ENCODE measurements at regions not wholly inside any gene's neighbourhood (a gene's known extent, or its start where the extent isn't known, plus 50 kb on each side); places are given as distances from the start of the nearest gene placed in this dataset.
"Not testable (repeated sequence)": the region's sequence is repeated elsewhere in the genome, so short reads cannot be mapped to it uniquely, and the experiment has no call there.

GRCh38 chr9:25813478-25813877 lies 135.2 kb upstream of the TUSC1 start:
- TF ChIP-seq POLR2A (IDR thresholded peaks at IDR 0.05; ENCODE audit: low read depth, low read length): no peak
- no peak for FAIRE-seq
- DNase-seq (ENCODE audit: insufficient read length, low spot score): no peak

GRCh38 chr9:25808554-25808953 lies 130.3 kb upstream of the TUSC1 start:
- DNase-seq (ENCODE audit: insufficient read length, low spot score) (no peak), FAIRE-seq (no peak)
- TF ChIP-seq POLR2A (IDR thresholded peaks at IDR 0.05; ENCODE audit: low read depth, low read length): no peak

GRCh38 chr9:25804856-25805255 lies 126.6 kb upstream of the TUSC1 start:
- FAIRE-seq (no peak), DNase-seq (ENCODE audit: insufficient read length, low spot score) (no peak)
- no peak for TF ChIP-seq POLR2A (IDR thresholded peaks at IDR 0.05; ENCODE audit: low read depth, low read length)

GRCh38 chr9:25801989-25802388 lies 123.7 kb upstream of the TUSC1 start:
- not testable (repeated sequence) for DNase-seq (ENCODE audit: insufficient read length, low spot score); FAIRE-seq

- FAIRE-seq: no peak
- no peak for TF ChIP-seq POLR2A (IDR thresholded peaks at IDR 0.05; ENCODE audit: low read depth, low read length)
Measured at GRCh38 chr9:25773805-25774204, 95.6 kb upstream of the TUSC1 start.

GRCh38 chr9:25755951-25756350 lies 77.7 kb upstream of the TUSC1 start:
- FAIRE-seq: no peak
- no peak for DNase-seq (ENCODE audit: insufficient read length, low spot score)
- no peak for TF ChIP-seq POLR2A (IDR thresholded peaks at IDR 0.05; ENCODE audit: low read depth, low read length)

More at GRCh38 chr9:25773805-25774204, 95.6 kb upstream of the TUSC1 start:
- no peak for DNase-seq (ENCODE audit: insufficient read length, low spot score)

GRCh38 chr9:25752398-25752797 lies 74.2 kb upstream of the TUSC1 start:
- DNase-seq (ENCODE audit: insufficient read length, low spot score) (no peak), FAIRE-seq (no peak)
- no peak for TF ChIP-seq POLR2A (IDR thresholded peaks at IDR 0.05; ENCODE audit: low read depth, low read length)

- no peak for TF ChIP-seq POLR2A (IDR thresholded peaks at IDR 0.05; ENCODE audit: low read depth, low read length)
- FAIRE-seq (no peak), DNase-seq (ENCODE audit: insufficient read length, low spot score) (no peak)
Measured at GRCh38 chr9:25742256-25742655, 64.0 kb upstream of the TUSC1 start.

GRCh38 chr9:25733336-25733982 lies 55.2 kb upstream of the TUSC1 start:
- DNase-seq (ENCODE audit: insufficient read length, low spot score): no peak
- FAIRE-seq: no peak
- no peak for TF ChIP-seq POLR2A (IDR thresholded peaks at IDR 0.05; ENCODE audit: low read depth, low read length)

GRCh38 chr9:25731895-25732794 lies 53.9 kb upstream of the TUSC1 start:
- not testable (repeated sequence) for DNase-seq (ENCODE audit: insufficient read length, low spot score); FAIRE-seq
